ENCODE measurements at regions not wholly inside any gene's neighbourhood (a gene's known extent, or its start where the extent isn't known, plus 50 kb on each side); places are given as distances from the start of the nearest gene placed in this dataset.
A peak's percentile ranks its signal among the peaks of the same experiment; 100 is the strongest.
"Not testable (repeated sequence)": the region's sequence is repeated elsewhere in the genome, so short reads cannot be mapped to it uniquely, and the experiment has no call there.

DNA sequence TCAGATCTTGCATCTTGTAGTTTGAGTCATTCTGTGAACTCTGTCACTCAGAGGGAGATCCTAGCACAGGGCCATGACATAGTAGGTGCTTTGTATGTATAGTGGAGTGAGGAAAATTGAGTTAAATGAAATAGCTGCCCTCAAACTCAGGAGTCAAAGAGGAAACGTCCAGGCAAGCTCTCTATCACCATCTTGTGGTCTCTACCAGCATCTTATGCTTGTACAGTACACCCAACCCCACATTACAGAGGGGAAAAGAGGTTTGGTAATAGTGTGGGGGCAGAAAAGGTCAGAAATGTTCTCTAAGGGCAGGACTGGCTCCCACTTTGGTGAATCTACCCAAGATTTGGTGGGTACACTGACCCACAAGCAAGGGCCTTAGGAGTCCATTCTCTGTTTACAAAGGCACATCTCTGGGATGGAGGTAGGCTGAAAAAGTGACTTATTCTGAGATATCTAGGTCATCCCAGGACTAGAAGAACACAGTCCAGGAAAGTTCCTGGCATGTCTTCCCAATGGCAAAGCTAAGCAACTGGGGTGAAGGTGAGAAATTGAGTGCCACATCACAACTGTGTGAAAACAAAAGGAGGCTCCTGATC is 131.8 kb downstream of the OR13H1 start:
- TF ChIP-seq, protein P1, sequence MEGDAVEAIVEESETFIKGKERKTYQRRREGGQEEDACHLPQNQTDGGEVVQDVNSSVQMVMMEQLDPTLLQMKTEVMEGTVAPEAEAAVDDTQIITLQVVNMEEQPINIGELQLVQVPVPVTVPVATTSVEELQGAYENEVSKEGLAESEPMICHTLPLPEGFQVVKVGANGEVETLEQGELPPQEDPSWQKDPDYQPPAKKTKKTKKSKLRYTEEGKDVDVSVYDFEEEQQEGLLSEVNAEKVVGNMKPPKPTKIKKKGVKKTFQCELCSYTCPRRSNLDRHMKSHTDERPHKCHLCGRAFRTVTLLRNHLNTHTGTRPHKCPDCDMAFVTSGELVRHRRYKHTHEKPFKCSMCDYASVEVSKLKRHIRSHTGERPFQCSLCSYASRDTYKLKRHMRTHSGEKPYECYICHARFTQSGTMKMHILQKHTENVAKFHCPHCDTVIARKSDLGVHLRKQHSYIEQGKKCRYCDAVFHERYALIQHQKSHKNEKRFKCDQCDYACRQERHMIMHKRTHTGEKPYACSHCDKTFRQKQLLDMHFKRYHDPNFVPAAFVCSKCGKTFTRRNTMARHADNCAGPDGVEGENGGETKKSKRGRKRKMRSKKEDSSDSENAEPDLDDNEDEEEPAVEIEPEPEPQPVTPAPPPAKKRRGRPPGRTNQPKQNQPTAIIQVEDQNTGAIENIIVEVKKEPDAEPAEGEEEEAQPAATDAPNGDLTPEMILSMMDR (IDR thresholded peaks at IDR 0.05): no peak
- H3K36me3 ChIP-seq: no peaks in the 10 kb centered on the region
- ATAC-seq (ENCODE audit: insufficient number of reproducible peaks, low FRiP score, low read depth): no peak
- H3K4me1 ChIP-seq (ENCODE audit: control insufficient read depth in 1 of 2, low read depth in 2 of 2): no peaks in the 10 kb centered on the region
- H3K27ac ChIP-seq: no peak overlapping the region
- no peaks in the 10 kb centered on the region for H3K27me3 ChIP-seq (replicated peaks; ENCODE audit: insufficient read depth)
- H3K9me3 ChIP-seq: no peaks in the 10 kb centered on the region
- no peak overlapping the region for H3K4me3 ChIP-seq
- DNase-seq (ENCODE audit: low spot score): no peak

DNA sequence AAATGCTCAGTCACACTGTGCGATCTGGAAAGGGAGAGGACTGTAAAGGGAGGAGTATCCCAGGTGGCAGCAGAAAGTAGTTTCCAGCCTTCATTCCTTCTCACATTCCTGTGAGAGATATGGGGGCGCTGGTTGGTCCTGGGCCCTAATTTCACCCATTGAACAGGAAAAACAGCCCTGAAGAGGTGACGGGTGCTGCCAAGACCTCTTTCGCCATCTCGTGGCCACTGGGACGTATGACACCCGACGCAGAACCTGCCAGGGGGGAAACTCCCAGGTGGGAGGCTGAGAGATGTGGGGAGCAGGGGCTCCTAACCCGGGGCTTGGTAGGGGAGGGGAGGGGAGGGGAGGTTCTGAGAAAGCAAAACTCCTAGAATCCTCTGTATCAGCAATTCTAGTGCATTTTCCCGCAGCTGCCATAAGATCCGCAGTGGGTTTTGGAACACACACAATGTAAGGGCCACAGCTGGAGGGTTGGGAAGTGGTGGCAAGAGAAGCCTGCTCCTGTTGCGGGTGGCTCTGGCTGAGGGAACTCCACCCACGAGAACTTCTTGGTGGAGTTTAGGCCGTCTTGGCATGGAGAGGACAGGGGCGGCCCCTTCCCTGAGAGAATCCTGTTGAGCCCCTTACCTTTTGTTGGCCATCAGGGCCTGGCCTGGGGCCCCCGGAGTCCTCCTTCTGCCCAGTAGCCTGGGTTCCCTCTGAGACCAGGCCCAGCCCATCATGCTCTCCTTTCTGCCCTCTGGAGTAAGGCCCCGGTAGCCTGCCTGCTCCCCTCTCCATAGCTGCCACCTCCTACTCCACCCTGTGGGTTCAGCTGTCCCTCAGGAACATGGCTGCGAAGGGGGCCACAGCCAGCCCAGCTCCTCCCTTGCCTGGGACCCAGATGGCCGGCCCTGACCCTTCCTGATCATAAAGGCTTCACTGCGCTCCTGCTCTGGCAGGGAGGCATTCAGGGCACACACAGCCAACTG is 134.1 kb downstream of the OR13H1 start:
- H3K9me3 ChIP-seq: no peaks in the 10 kb centered on the region
- DNase-seq (ENCODE audit: low spot score) (no peak), ATAC-seq (ENCODE audit: insufficient number of reproducible peaks, low FRiP score, low read depth) (no peak)

DNA sequence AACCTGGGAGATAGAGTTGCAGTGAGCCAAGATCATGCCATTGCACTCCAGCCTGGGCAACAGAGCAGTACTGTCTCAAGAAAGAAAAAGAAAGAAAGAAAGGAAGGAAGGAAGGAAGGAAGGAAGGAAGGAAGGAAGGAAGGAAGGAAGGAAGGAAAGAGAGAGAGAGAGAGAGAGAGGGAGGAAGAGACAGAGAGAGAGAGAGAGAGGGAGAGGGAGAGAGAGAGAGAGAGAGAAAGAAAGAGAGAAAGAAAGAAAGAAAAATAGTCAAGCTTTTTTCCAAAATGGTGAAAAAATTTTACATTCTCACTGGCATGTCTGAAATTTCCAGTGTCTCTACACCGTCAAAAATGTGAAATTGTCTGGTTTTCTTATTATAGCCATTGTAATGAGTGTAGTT is 138.9 kb downstream of the OR13H1 start:
- ATAC-seq (ENCODE audit: insufficient number of reproducible peaks, low FRiP score, low read depth); H3K27me3 ChIP-seq (replicated peaks; ENCODE audit: insufficient read depth); H3K36me3 ChIP-seq; H3K27ac ChIP-seq; H3K4me1 ChIP-seq (ENCODE audit: control insufficient read depth in 1 of 2, low read depth in 2 of 2); H3K9me3 ChIP-seq; DNase-seq (ENCODE audit: low spot score); H3K4me3 ChIP-seq: not testable (repeated sequence)

More for the DNA sequence above, 134.1 kb downstream of the OR13H1 start:
- TF ChIP-seq, protein P1 (IDR thresholded peaks at IDR 0.05): peak; percentile 25
- H3K36me3 ChIP-seq: no peaks in the 10 kb centered on the region
- H3K27me3 ChIP-seq (replicated peaks; ENCODE audit: insufficient read depth): no peaks in the 10 kb centered on the region
- no peaks in the 10 kb centered on the region for H3K4me1 ChIP-seq (ENCODE audit: control insufficient read depth in 1 of 2, low read depth in 2 of 2)
- H3K27ac ChIP-seq: no peak overlapping the region
- no peak overlapping the region for H3K4me3 ChIP-seq

DNA sequence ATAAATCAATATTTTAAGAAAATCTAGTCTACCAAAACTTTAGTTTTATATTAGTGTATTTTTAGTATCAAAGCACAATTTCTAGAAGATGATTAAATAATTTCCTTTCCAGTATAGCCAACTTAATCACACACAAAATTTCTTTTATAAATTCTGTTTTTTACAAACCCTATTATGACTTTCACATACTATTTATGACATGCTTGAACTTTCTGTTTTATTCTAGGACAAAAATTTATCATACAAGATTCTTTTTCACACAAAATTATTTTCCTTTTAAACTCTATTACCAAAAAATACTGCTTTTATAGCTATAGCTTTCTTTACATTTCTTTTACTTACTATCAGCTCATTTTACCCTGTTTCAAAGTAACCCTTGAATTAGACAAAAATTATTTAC is 149.5 kb downstream of the OR13H1 start:
- H3K4me1 ChIP-seq (ENCODE audit: control insufficient read depth in 1 of 2, low read depth in 2 of 2): no peaks in the 10 kb centered on the region
- DNase-seq (ENCODE audit: low spot score) (no peak), ATAC-seq (ENCODE audit: insufficient number of reproducible peaks, low FRiP score, low read depth) (no peak)
- H3K4me3 ChIP-seq: no peak overlapping the region
- H3K36me3 ChIP-seq: no peaks in the 10 kb centered on the region
- H3K27me3 ChIP-seq (replicated peaks; ENCODE audit: insufficient read depth): no peaks in the 10 kb centered on the region
- TF ChIP-seq, protein P1 (IDR thresholded peaks at IDR 0.05): no peak
- H3K9me3 ChIP-seq: no peaks in the 10 kb centered on the region
- no peak overlapping the region for H3K27ac ChIP-seq

DNA sequence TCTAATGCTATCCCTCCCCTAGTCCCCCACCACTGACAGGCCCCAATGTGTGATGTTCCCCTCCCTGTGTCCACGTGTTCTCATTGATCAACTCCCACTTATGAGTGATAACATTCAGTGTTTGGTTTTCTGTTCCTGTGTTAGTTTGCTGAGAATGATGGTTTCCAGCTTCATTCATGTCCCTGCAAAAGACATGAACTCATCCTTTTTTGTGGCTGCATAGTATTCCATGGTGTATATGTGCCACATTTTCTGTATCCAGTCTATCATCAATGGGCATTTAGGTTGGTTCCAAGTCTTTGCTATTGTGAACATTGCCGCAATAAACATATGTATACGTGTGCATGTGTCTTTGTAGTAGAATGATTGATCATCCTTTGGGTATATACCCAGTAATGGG is 153.1 kb downstream of the OR13H1 start:
- not testable (repeated sequence) for ATAC-seq (ENCODE audit: insufficient number of reproducible peaks, low FRiP score, low read depth); H3K4me3 ChIP-seq

DNA sequence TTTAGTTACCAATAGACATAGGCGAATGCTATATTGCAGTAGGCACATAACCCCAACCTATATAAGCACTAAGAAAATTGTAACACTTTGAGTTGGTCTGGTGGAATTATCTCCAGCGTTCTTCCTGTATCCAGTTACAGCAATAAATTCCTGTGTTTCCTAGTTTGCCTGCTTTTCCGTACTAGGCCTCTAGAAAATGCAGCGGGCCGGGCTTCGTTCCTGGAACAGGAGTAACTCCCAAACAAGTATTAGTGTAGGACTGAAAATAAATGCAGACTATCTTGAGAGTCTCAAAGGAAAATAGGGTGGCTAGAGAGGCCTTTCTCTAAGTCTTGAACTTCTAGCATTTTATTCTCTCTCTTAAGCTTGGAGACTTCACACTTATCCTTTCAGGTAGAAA is 159.8 kb downstream of the OR13H1 start:
- Histone ChIP-seq H3K4me3 (no peak overlapping the region), H3K27ac (no peak overlapping the region), H3K36me3 (no peaks in the 10 kb centered on the region), H3K27me3 (replicated peaks; ENCODE audit: insufficient read depth) (no peaks in the 10 kb centered on the region), H3K9me3 (no peaks in the 10 kb centered on the region), H3K4me1 (ENCODE audit: control insufficient read depth in 1 of 2, low read depth in 2 of 2) (no peaks in the 10 kb centered on the region)
- ATAC-seq (ENCODE audit: insufficient number of reproducible peaks, low FRiP score, low read depth): no peak
- TF ChIP-seq, protein P1 (IDR thresholded peaks at IDR 0.05): no peak
- DNase-seq (ENCODE audit: low spot score): no peak

More for the DNA sequence above, 153.1 kb downstream of the OR13H1 start:
- not testable (repeated sequence) for H3K4me1 ChIP-seq (ENCODE audit: control insufficient read depth in 1 of 2, low read depth in 2 of 2); DNase-seq (ENCODE audit: low spot score); H3K36me3 ChIP-seq; H3K9me3 ChIP-seq; H3K27me3 ChIP-seq (replicated peaks; ENCODE audit: insufficient read depth); H3K27ac ChIP-seq
